ENCODE measurements at regions not wholly inside any gene's neighbourhood (a gene's known extent, or its start where the extent isn't known, plus 50 kb on each side); places are given as distances from the start of the nearest gene placed in this dataset.

DNA sequence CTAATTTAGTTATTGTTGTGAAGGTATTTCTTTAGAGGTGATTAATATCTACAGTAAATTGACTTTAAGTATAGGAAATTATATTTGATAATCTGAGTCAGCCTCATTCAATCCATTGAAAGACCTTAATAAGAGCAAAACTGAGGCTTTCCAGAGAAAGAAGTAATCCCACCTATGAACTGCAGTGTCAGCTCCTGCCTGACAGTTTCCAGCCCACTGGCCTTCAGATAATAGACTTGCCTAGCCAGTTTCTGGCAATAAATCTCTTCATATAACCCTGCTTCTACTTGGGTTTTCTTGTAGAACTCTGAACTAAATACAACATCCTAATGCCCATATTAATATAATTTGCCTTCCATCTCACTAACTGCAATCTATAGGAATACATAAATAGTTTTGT, 437.9 kb upstream of the UBE2E3 start:
- TF ChIP-seq POLR2A (IDR thresholded peaks at IDR 0.05) = no peak
- TF ChIP-seq, protein P1, sequence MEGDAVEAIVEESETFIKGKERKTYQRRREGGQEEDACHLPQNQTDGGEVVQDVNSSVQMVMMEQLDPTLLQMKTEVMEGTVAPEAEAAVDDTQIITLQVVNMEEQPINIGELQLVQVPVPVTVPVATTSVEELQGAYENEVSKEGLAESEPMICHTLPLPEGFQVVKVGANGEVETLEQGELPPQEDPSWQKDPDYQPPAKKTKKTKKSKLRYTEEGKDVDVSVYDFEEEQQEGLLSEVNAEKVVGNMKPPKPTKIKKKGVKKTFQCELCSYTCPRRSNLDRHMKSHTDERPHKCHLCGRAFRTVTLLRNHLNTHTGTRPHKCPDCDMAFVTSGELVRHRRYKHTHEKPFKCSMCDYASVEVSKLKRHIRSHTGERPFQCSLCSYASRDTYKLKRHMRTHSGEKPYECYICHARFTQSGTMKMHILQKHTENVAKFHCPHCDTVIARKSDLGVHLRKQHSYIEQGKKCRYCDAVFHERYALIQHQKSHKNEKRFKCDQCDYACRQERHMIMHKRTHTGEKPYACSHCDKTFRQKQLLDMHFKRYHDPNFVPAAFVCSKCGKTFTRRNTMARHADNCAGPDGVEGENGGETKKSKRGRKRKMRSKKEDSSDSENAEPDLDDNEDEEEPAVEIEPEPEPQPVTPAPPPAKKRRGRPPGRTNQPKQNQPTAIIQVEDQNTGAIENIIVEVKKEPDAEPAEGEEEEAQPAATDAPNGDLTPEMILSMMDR (IDR thresholded peaks at IDR 0.05) = no peak
